Activated B cell treated with CpG ODN at 0.5 μM for 24 hours (primary cell): ENCODE measurements at regions not wholly inside any gene's neighbourhood (a gene's known extent, or its start where the extent isn't known, plus 50 kb on each side); places are given as distances from the start of the nearest gene placed in this dataset.

Experiments
- ATAC-seq: fragments of 200-7000 bp; cut with Tn5 transposase; one replicate; pipeline ENCODE4 v1.10.0; 2021; ENCODE audit warnings: low read depth, mild to moderate bottlenecking, moderate library complexity
- CTCF ChIA-PET: fragments of 350-600 bp; sonication (Branson Sonifier 250); formaldehyde crosslinking; loops from one replicate; lab custom pipeline; 2021; ENCODE audit warnings: antibody characterized with exemption; lab: Charles Lee
- POLR2A ChIA-PET: fragments of 350-600 bp; sonication (Branson Sonifier 250); formaldehyde crosslinking; loops from one replicate; lab custom pipeline; 2021; ENCODE audit warnings: antibody characterized with exemption; lab: Charles Lee
- DNase-seq: peaks from one replicate; pipeline ENCODE4 v3.0.0; 2022
- H3K27ac Mint-ChIP-seq: one replicate; pipeline ENCODE4 v1.8.0; 2020; ENCODE audit warnings: mixed read lengths
- H3K27me3 Mint-ChIP-seq: one replicate; pipeline ENCODE4 v1.8.0; 2021; ENCODE audit warnings: mixed read lengths
- H3K36me3 Mint-ChIP-seq: one replicate; pipeline ENCODE4 v1.8.0; 2021; ENCODE audit warnings: low read depth, mixed read lengths
- H3K4me1 Mint-ChIP-seq: one replicate; pipeline ENCODE4 v1.8.0; 2021; ENCODE audit warnings: mixed read lengths
- H3K4me3 Mint-ChIP-seq: one replicate; pipeline ENCODE4 v1.8.0; 2020; ENCODE audit warnings: mild to moderate bottlenecking, mixed read lengths
- H3K9me3 Mint-ChIP-seq: one replicate; pipeline ENCODE4 v1.8.0; 2020; ENCODE audit warnings: mixed read lengths
- intact Hi-C: fragments of 100-400 bp; cut with micrococcal nuclease; formaldehyde crosslinking; loops from one replicate; pipeline ENCODE4 v1.15.1; 2024
- TF ChIP-seq, protein P1 (sequence below): fragments of 200-600 bp; IDR thresholded peaks from one replicate; pipeline ENCODE4 v1.8.0; 2022; ENCODE audit warnings: antibody characterized with exemption, mild to moderate bottlenecking

GRCh38 chr2:30358351-30358750, 88.7 kb upstream of the LCLAT1 start:
- Mint-ChIP-seq H3K36me3 (no peaks in the 10 kb centered on the region), H3K27me3 (no peaks in the 10 kb centered on the region), H3K9me3 (no peaks in the 10 kb centered on the region), H3K27ac (no peak overlapping the region), H3K4me3 (no peak overlapping the region), H3K4me1 (peaks cover 9% of the 10 kb centered on the region)
- ChIA-PET CTCF (no interaction called here), POLR2A (no interaction called here)
- DNase-seq, result no peak
- ATAC-seq, result no peak
- intact Hi-C loops, result no loop called here
- TF ChIP-seq, protein P1, sequence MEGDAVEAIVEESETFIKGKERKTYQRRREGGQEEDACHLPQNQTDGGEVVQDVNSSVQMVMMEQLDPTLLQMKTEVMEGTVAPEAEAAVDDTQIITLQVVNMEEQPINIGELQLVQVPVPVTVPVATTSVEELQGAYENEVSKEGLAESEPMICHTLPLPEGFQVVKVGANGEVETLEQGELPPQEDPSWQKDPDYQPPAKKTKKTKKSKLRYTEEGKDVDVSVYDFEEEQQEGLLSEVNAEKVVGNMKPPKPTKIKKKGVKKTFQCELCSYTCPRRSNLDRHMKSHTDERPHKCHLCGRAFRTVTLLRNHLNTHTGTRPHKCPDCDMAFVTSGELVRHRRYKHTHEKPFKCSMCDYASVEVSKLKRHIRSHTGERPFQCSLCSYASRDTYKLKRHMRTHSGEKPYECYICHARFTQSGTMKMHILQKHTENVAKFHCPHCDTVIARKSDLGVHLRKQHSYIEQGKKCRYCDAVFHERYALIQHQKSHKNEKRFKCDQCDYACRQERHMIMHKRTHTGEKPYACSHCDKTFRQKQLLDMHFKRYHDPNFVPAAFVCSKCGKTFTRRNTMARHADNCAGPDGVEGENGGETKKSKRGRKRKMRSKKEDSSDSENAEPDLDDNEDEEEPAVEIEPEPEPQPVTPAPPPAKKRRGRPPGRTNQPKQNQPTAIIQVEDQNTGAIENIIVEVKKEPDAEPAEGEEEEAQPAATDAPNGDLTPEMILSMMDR, result no peak

DNA sequence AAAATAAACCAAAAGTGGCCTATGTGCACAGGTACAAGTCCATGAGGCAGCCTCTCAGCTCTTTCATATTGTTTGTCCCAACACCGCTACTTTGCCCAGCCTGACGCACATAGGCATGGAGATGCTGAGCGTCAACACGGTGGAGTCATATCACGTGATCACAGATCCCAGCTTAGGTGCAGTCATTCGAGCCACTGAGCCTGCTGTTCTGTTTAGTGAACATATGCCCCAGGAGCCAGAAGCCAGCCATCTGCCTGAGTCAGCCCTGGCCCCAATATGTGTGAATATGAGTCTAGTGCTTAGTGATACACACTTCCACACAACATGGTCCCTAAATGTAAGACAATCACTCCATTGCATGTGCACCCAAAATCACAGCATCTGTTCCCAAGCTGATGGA, 88.2 kb upstream of the LCLAT1 start:
- Mint-ChIP-seq H3K36me3 (no peaks in the 10 kb centered on the region), H3K27me3 (no peaks in the 10 kb centered on the region), H3K4me3 (no peak overlapping the region), H3K4me1 (peaks cover 9% of the 10 kb centered on the region), H3K27ac (no peak overlapping the region), H3K9me3 (no peaks in the 10 kb centered on the region)
- DNase-seq, result no peak
- intact Hi-C loops, result no loop called here
- CTCF ChIA-PET, result no interaction called here
- ATAC-seq, result no peak
- TF ChIP-seq, protein P1, result no peak
- POLR2A ChIA-PET, result no interaction called here

DNA sequence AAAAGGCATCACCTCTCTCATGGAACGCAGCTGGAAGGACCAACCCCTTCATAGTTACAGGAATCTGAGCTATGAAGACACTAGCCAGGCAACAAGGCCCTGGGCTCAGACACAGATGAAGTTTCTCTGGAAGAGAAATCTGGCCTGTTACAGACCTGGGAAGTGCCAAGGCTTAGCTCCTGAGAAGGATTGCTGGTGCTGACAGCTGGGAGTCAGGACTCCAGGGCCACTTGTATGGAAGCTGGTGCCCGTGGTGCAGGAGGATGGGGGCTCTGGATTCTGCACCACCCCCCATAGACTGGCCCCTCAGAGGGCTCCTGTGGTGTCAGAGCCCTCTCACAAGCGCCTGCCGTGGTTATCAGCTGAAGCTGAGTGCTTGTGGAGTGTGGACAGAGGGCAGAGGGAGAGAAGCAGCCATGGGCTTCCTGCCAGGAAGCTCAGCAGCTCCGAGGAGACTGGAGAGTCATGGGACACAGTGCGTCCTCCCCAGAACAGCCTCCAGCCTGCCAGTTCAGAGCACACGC, 87.3 kb upstream of the LCLAT1 start:
- CTCF ChIA-PET, result interaction anchor here (1.0 to 1.4 kb wide), 2 partner anchors 24 to 151 kb away, joined by 3 read pairs; no protein-coding TSS in a partner anchor
- Mint-ChIP-seq H3K4me3 (no peak overlapping the region), H3K27ac (no peak overlapping the region), H3K27me3 (peaks cover 2% of the 10 kb centered on the region), H3K36me3 (no peaks in the 10 kb centered on the region), H3K9me3 (no peaks in the 10 kb centered on the region), H3K4me1 (peaks cover 9% of the 10 kb centered on the region)
- ATAC-seq, result no peak
- intact Hi-C loops, result no loop called here
- POLR2A ChIA-PET, result no interaction called here
- TF ChIP-seq, protein P1, result no peak
- no peak for DNase-seq

- ChIA-PET POLR2A (interaction anchor here (0.5 to 0.6 kb wide), 2 partner anchors 20 to 190 kb away, joined by 3 to 8 read pairs; no protein-coding TSS in a partner anchor), CTCF (no interaction called here)
- Mint-ChIP-seq H3K4me1 (peaks cover 21% of the 10 kb centered on the region), H3K9me3 (no peaks in the 10 kb centered on the region), H3K36me3 (no peaks in the 10 kb centered on the region), H3K4me3 (no peak overlapping the region), H3K27ac (no peak overlapping the region), H3K27me3 (peaks cover 2% of the 10 kb centered on the region)
- TF ChIP-seq, protein P1, result no peak
- DNase-seq (no peak), ATAC-seq (no peak)
- intact Hi-C loops, result no loop called here
Observed at GRCh38 chr2:30361751-30362394, 85.2 kb upstream of the LCLAT1 start.

- no peaks in the 10 kb centered on the region for H3K36me3 Mint-ChIP-seq
- ATAC-seq, result no peak
- DNase-seq, result no peak
- TF ChIP-seq, protein P1, result no peak
- CTCF ChIA-PET, result no interaction called here
- no peak overlapping the region for H3K27ac Mint-ChIP-seq
- POLR2A ChIA-PET, result interaction anchor here (0.6 kb wide), 1 partner anchor 21 kb away, joined by 3 read pairs; no protein-coding TSS in a partner anchor
- intact Hi-C loops, result no loop called here
- H3K27me3 Mint-ChIP-seq, result peaks cover 2% of the 10 kb centered on the region
- peaks cover 21% of the 10 kb centered on the region for H3K4me1 Mint-ChIP-seq
- no peak overlapping the region for H3K4me3 Mint-ChIP-seq
- H3K9me3 Mint-ChIP-seq, result no peaks in the 10 kb centered on the region
Observed at GRCh38 chr2:30362468-30363081, 84.5 kb upstream of the LCLAT1 start.
